H1 (cell line): ENCODE measurements at regions not wholly inside any gene's neighbourhood (a gene's known extent, or its start where the extent isn't known, plus 50 kb on each side); places are given as distances from the start of the nearest gene placed in this dataset.

Experiments
- CTCF ChIA-PET: fragments of 300-600 bp; sonication (Branson Sonifier 250); formaldehyde crosslinking; loops from one replicate; lab custom pipeline; 2021; ENCODE audit not compliant: partially characterized antibody; lab: Charles Lee
- POLR2A ChIA-PET: fragments of 300-600 bp; sonication (Branson Sonifier 250); formaldehyde crosslinking; loops from one replicate; lab custom pipeline; 2021; ENCODE audit warnings: inconsistent platforms; ENCODE audit not compliant: partially characterized antibody; lab: Charles Lee
- DNase-seq, 2 experiments: peaks; one replicate each; pipeline versions ENCODE4 v3.0.0 to v3.0.0-alpha.2; 2010 to 2022; ENCODE audit warnings: low spot score in 2 of 2, low read depth in 1 of 2, mixed read lengths in 1 of 2
- FAIRE-seq: peaks from 2 replicates; lab custom pipeline; 2011; peaks lifted over from hg19 to GRCh38; lab: Jason Lieb, UNC
- H2AFZ ChIP-seq: 2 replicates; pipeline ENCODE4 v1.8.1; 2012; ENCODE audit warnings: low read length, inconsistent platforms
- H2AK5ac ChIP-seq: 2 replicates; pipeline ENCODE4 v1.6.1; 2013; ENCODE audit warnings: low read depth, low read length
- H2BK120ac ChIP-seq: replicated peaks from 2 replicates; pipeline ENCODE3; 2013; ENCODE audit warnings: low read depth, low read length, inconsistent platforms
- H2BK12ac ChIP-seq: 2 replicates; pipeline ENCODE4 v1.6.1; 2013; ENCODE audit warnings: low read depth, low read length
- H2BK15ac ChIP-seq: 2 replicates; pipeline ENCODE4 v1.6.1; 2013; ENCODE audit warnings: low read length
- H2BK20ac ChIP-seq: 2 replicates; pipeline ENCODE4 v1.6.1; 2013; ENCODE audit warnings: low read length
- H2BK5ac ChIP-seq: 2 replicates; pipeline ENCODE4 v1.6.1; 2013; ENCODE audit warnings: low read depth, low read length
- H3K14ac ChIP-seq: 2 replicates; pipeline ENCODE4 v1.6.1; 2013; ENCODE audit warnings: inconsistent platforms; ENCODE audit not compliant: insufficient read length
- H3K18ac ChIP-seq: 2 replicates; pipeline ENCODE4 v1.6.1; 2013; ENCODE audit warnings: low read length; ENCODE audit errors: extremely low read depth
- H3K23ac ChIP-seq: 2 replicates; pipeline ENCODE4 v1.6.1; 2013; ENCODE audit warnings: inconsistent platforms; ENCODE audit not compliant: insufficient read length
- H3K23me2 ChIP-seq: 2 replicates; pipeline ENCODE4 v1.6.1; 2013; ENCODE audit warnings: low read depth, low read length
- H3K27ac ChIP-seq: 2 replicates; pipeline ENCODE4 v1.6.1; 2011; ENCODE audit warnings: low read depth, low read length, inconsistent platforms
- H3K27me3 ChIP-seq, 4 experiments: replicated peaks in 1 of 4; 1 replicate in 1 of 4; 2 replicates in 3 of 4; pipeline versions ENCODE4 v1.6.1 to v1.8.1; 2011 to 2013; ENCODE audit warnings: low read length in 3 of 4, mild to moderate bottlenecking in 3 of 4, inconsistent platforms in 2 of 4, mixed read lengths in 2 of 4, moderate library complexity in 1 of 4; ENCODE audit not compliant: control insufficient read depth in 3 of 4, insufficient read depth in 3 of 4; ENCODE audit errors: extremely low read depth in 1 of 4
- H3K36me3 ChIP-seq, 4 experiments: 2 replicates each; pipeline versions ENCODE4 v1.6.1 to v1.8.1; 2011 to 2013; ENCODE audit warnings: mild to moderate bottlenecking in 4 of 4, low read length in 3 of 4, moderate library complexity in 2 of 4, control low read depth in 1 of 4, inconsistent platforms in 1 of 4; ENCODE audit not compliant: insufficient read depth in 4 of 4, control insufficient read depth in 2 of 4
- H3K4ac ChIP-seq: replicated peaks from 2 replicates; pipeline ENCODE3; 2013; ENCODE audit warnings: low read length, low read depth, mixed read lengths, inconsistent platforms; ENCODE audit not compliant: insufficient read length
- H3K4me1 ChIP-seq, 4 experiments: replicated peaks in 1 of 4; 1 replicate in 1 of 4; 2 replicates in 3 of 4; pipeline versions ENCODE4 v1.6.1 to v1.8.1; 2011 to 2013; ENCODE audit warnings: low read length in 3 of 4, inconsistent platforms in 2 of 4, mixed read lengths in 1 of 4; ENCODE audit not compliant: insufficient read depth in 4 of 4, control insufficient read depth in 3 of 4
- H3K4me2 ChIP-seq, 2 experiments: 2 replicates each; pipeline versions ENCODE4 v1.6.1 to v1.8.1; 2011 to 2013; ENCODE audit warnings: low read depth in 2 of 2, low read length in 2 of 2, control low read depth in 1 of 2, inconsistent platforms in 1 of 2, mild to moderate bottlenecking in 1 of 2; ENCODE audit not compliant: insufficient read depth in 1 of 2
- H3K4me3 ChIP-seq, 4 experiments: fragments of 200-600, 300-600 bp in 1 of 4; sonication (generic), shearing (Covaris generic), sonication (Bioruptor Twin) in 1 of 4; 2 replicates each; pipeline versions ENCODE4 v1.5.1 to v1.8.1; 2011 to 2016; ENCODE audit warnings: low read length in 4 of 4, low read depth in 3 of 4, control low read depth in 2 of 4, inconsistent platforms in 2 of 4, mild to moderate bottlenecking in 2 of 4, mixed read lengths in 1 of 4, moderate library complexity in 1 of 4; ENCODE audit not compliant: insufficient read depth in 2 of 4; ENCODE audit errors: extremely low read depth in 1 of 4
- H3K56ac ChIP-seq: replicated peaks from 2 replicates; pipeline ENCODE3; 2013; ENCODE audit warnings: low read depth, mild to moderate bottlenecking, mixed read lengths, low read length, inconsistent platforms; ENCODE audit not compliant: insufficient read length
- H3K79me1 ChIP-seq: 2 replicates; pipeline ENCODE4 v1.6.1; 2013; ENCODE audit warnings: low read depth, low read length, control low read depth
- H3K79me2 ChIP-seq, 2 experiments: 2 replicates each; pipeline versions ENCODE4 v1.6.1 to v1.8.1; 2012 to 2013; ENCODE audit warnings: low read length in 2 of 2, mild to moderate bottlenecking in 2 of 2, inconsistent platforms in 1 of 2; ENCODE audit not compliant: insufficient read depth in 2 of 2, control insufficient read depth in 1 of 2
- H3K9ac ChIP-seq, 4 experiments: replicated peaks in 1 of 4; 1 replicate in 1 of 4; 2 replicates in 3 of 4; pipeline versions ENCODE4 v1.6.1 to v1.8.1; 2011 to 2013; ENCODE audit warnings: low read depth in 3 of 4, low read length in 3 of 4, control low read depth in 2 of 4, mild to moderate bottlenecking in 2 of 4, moderate library complexity in 2 of 4, inconsistent platforms in 1 of 4; ENCODE audit errors: extremely low read depth in 1 of 4
- H3K9me3 ChIP-seq, 2 experiments: 2 replicates each; pipeline versions ENCODE4 v1.6.1 to v1.8.1; 2012 to 2013; ENCODE audit warnings: mild to moderate bottlenecking in 2 of 2, moderate library complexity in 2 of 2, control low read depth in 1 of 2, inconsistent platforms in 1 of 2, low read depth in 1 of 2, low read length in 1 of 2, mixed read lengths in 1 of 2; ENCODE audit not compliant: insufficient read depth in 2 of 2
- H4K20me1 ChIP-seq, 2 experiments: replicated peaks in 1 of 2; 2 replicates each; pipeline versions ENCODE3 to v1.8.1; 2011 to 2013; ENCODE audit warnings: inconsistent platforms in 2 of 2, low read length in 2 of 2, mild to moderate bottlenecking in 1 of 2; ENCODE audit not compliant: insufficient read depth in 2 of 2, control insufficient read depth in 1 of 2
- H4K5ac ChIP-seq: 2 replicates; pipeline ENCODE4 v1.6.1; 2013; ENCODE audit warnings: low read length, low read depth, mixed read lengths, inconsistent platforms; ENCODE audit not compliant: insufficient read length
- H4K8ac ChIP-seq: 2 replicates; pipeline ENCODE4 v1.8.0; 2013; ENCODE audit warnings: mild to moderate bottlenecking, moderate library complexity, low read length, inconsistent platforms; ENCODE audit not compliant: insufficient read depth; ENCODE audit errors: extremely low read depth
- H4K91ac ChIP-seq: replicated peaks from 2 replicates; pipeline ENCODE3; 2013; ENCODE audit warnings: low read length, mixed read lengths, inconsistent platforms; ENCODE audit not compliant: insufficient read length
- GABPA ChIP-seq: IDR thresholded peaks from 2 replicates; pipeline ENCODE4 v1.6.1; 2011; ENCODE audit warnings: mild to moderate bottlenecking, low read length, moderate library complexity, borderline replicate concordance; ENCODE audit not compliant: insufficient read depth
- KDM5A ChIP-seq: fragments of 200-600 bp; IDR thresholded peaks from 2 replicates; pipeline ENCODE4 v1.7.1; 2012; ENCODE audit warnings: mild to moderate bottlenecking, low read length, inconsistent platforms, mixed read lengths
- POLR2AphosphoS5 ChIP-seq: IDR thresholded peaks from 2 replicates; pipeline ENCODE4 v1.6.1; 2011; ENCODE audit warnings: low read depth, low read length
- SAP30 ChIP-seq: fragments of 300-600 bp; sonication (generic); IDR thresholded peaks from 2 replicates; pipeline ENCODE4 v1.7.1; 2012; ENCODE audit warnings: low read length, moderate library complexity, mild to moderate bottlenecking, inconsistent platforms; ENCODE audit not compliant: insufficient read depth, insufficient replicate concordance
- SP4 ChIP-seq: IDR thresholded peaks from 2 replicates; pipeline ENCODE4 v1.6.1; 2012; ENCODE audit warnings: low read length, inconsistent platforms
- WGBS, 2 experiments: shearing (Covaris generic) in 1 of 2; methylation state at CpG; one replicate each; pipeline versions ENCODE4 v1.1.6 to v1.1.7; 2013 to 2015; ENCODE audit warnings: low lambda C conversion rate in 2 of 2, mixed read lengths in 2 of 2, inconsistent platforms in 1 of 2, low coverage in 1 of 2, missing lambda C conversion rate in 1 of 2; ENCODE audit not compliant: insufficient replicate concordance in 2 of 2, insufficient coverage in 1 of 2, insufficient read length in 1 of 2; ENCODE audit errors: extremely low coverage in 1 of 2, missing lambda C conversion rate in 1 of 2; 5-methylcytosine and 5-hydroxymethylcytosine counted together
- TF ChIP-seq, protein P1 (sequence below): IDR thresholded peaks from 2 replicates; pipeline ENCODE4 v1.6.1; 2011; ENCODE audit warnings: low read depth, mild to moderate bottlenecking, low read length; ENCODE audit not compliant: insufficient read depth

DNA sequence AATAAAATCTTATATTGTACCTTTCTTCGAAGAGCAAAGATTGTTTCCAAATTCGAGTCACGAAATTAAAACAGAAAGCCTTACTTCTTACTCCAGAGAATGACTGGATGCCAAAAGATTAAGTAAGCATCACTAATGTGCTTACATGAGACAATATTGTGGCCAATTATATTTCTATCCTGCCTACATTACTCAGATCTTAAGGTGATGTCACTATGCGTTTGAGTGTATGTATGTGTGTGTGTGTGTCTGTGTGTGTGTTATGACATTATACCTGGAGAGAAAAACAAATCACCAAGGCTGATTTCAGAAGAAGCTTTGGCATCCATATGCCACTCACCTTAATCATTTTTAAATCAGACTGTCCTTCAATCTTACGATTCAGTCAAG, 556.3 kb downstream of the PPARGC1A start:
- Histone ChIP-seq H3K14ac (no peak overlapping the region), H3K79me1 (no peaks in the 10 kb centered on the region), H3K18ac (no peak overlapping the region), H3K4ac (no peak overlapping the region), H4K8ac (no peak overlapping the region), H2BK15ac (no peak overlapping the region), H3K23me2 (no peaks in the 10 kb centered on the region), H3K9me3 (no peaks in the 10 kb centered on the region), H4K20me1 (no peaks in the 10 kb centered on the region), H2AFZ (no peak overlapping the region), H2BK20ac (no peak overlapping the region), H3K79me2 (no peaks in the 10 kb centered on the region), H3K56ac (no peak overlapping the region), H4K91ac (no peak overlapping the region), H3K27ac (no peak overlapping the region), H3K9ac (no peak overlapping the region), H2BK120ac (no peak overlapping the region), H4K5ac (no peak overlapping the region), H3K36me3 (no peaks in the 10 kb centered on the region), H3K4me3 (no peak overlapping the region), H3K4me2 (peak overlapping the region in 1 of 2 experiments; percentile 31; a peak in 1 of 4 replicates), H2BK12ac (no peak overlapping the region), H3K23ac (no peak overlapping the region), H3K4me1 (peaks cover 0 to 12% (median 6%) of the 10 kb centered on the region in 4 experiments; a peak in 4 of 7 replicates), H2BK5ac (no peak overlapping the region), H2AK5ac (no peak overlapping the region), H3K27me3 (no peaks in the 10 kb centered on the region)
- TF ChIP-seq SP4, result no peak
- no peak for TF ChIP-seq GABPA
- TF ChIP-seq POLR2AphosphoS5, result no peak
- TF ChIP-seq SAP30, result no peak
- TF ChIP-seq, protein P1, sequence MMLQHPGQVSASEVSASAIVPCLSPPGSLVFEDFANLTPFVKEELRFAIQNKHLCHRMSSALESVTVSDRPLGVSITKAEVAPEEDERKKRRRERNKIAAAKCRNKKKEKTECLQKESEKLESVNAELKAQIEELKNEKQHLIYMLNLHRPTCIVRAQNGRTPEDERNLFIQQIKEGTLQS, result no peak
- no peak for TF ChIP-seq KDM5A
- POLR2A ChIA-PET, result no interaction called here
- 88% methylated on average over 5 of the region's 5 CpGs; no CpG with 5 or more reads in 1 of the 2 experiments for WGBS, 2 experiments
- no peak for DNase-seq
- CTCF ChIA-PET, result interaction anchor here (0.6 to 0.9 kb wide), 4 partner anchors 120 to 946 kb away, joined by 3 read pairs; no protein-coding TSS in a partner anchor
- FAIRE-seq, result no peak
